GM12878 (cell line): ENCODE measurements at regions not wholly inside any gene's neighbourhood (a gene's known extent, or its start where the extent isn't known, plus 50 kb on each side); places are given as distances from the start of the nearest gene placed in this dataset.

Source experiments
- ATAC-seq: fragments of 200-7000 bp; cut with Tn5 transposase; 3 replicates; pipeline ENCODE4 v1.9.1; 2020; ENCODE audit warnings: mild to moderate bottlenecking, moderate library complexity
- BruUV-seq: library from RNA; stranded (reverse); fragments of 400-500 nt; replicated peaks from 2 replicates; lab custom pipeline; 2021; lab: Mats Ljungman, UMichigan
- CTCF ChIA-PET: fragments of 300-600 bp; sonication (Branson Sonifier 250); formaldehyde crosslinking; extraction: SDS; loops from one replicate; lab custom pipeline; 2021; ENCODE audit warnings: inconsistent platforms; lab: Yijun Ruan, JAX
- POLR2A ChIA-PET: fragments of 350-600 bp; formaldehyde crosslinking; extraction: SDS; loops from one replicate; lab custom pipeline; 2021; ENCODE audit warnings: inconsistent platforms; lab: Charles Lee
- RAD21 ChIA-PET: fragments of 300-600 bp; sonication (Branson Sonifier 250); formaldehyde crosslinking; loops from one replicate; lab custom pipeline; 2023; ENCODE audit warnings: antibody characterized with exemption; ENCODE audit not compliant: unreplicated experiment; lab: Charles Lee
- SMC1A ChIA-PET: fragments of 300-600 bp; sonication (Branson Sonifier 250); formaldehyde crosslinking; loops from one replicate; lab custom pipeline; 2023; ENCODE audit not compliant: unreplicated experiment, uncharacterized antibody; lab: Charles Lee
- DNase-seq: peaks from one replicate; pipeline ENCODE4 v3.0.0-alpha.2; 2011; ENCODE audit warnings: low read depth, low spot score
- FAIRE-seq: peaks from 3 replicates; lab custom pipeline; 2011; peaks lifted over from hg19 to GRCh38; lab: Jason Lieb, UNC
- H2AFZ ChIP-seq: 2 replicates; pipeline ENCODE4 v1.6.0; 2011; ENCODE audit warnings: low read depth, low read length, control low read depth; ENCODE audit not compliant: control insufficient read depth
- H3K27ac ChIP-seq: 2 replicates; pipeline ENCODE4 v1.5.1; 2011; ENCODE audit warnings: control low read depth; ENCODE audit not compliant: control insufficient read depth, insufficient read depth
- H3K27me3 ChIP-seq, 2 experiments: replicated peaks in 1 of 2; 2 replicates each; pipeline versions ENCODE4 v1.6.0 to v1.6.1; 2011; ENCODE audit warnings: low read length in 1 of 2; ENCODE audit not compliant: control insufficient read depth in 2 of 2, insufficient read depth in 2 of 2
- H3K36me3 ChIP-seq, 2 experiments: 2 replicates each; pipeline ENCODE4 v1.5.1; 2011; ENCODE audit warnings: low read length in 1 of 2; ENCODE audit not compliant: control insufficient read depth in 2 of 2, insufficient read depth in 2 of 2
- H3K4me1 ChIP-seq: 2 replicates; pipeline ENCODE4 v1.6.1; 2011; ENCODE audit warnings: mild to moderate bottlenecking, low read length, moderate library complexity, mixed read lengths; ENCODE audit not compliant: control insufficient read depth, insufficient read depth
- H3K4me2 ChIP-seq: 2 replicates; pipeline ENCODE4 v1.6.0; 2011; ENCODE audit warnings: control low read depth; ENCODE audit not compliant: control insufficient read depth, insufficient read depth
- H3K4me3 ChIP-seq: fragments of 200-600 bp; sonication (generic); 2 replicates; pipeline ENCODE4 v1.5.1; 2016
- H3K79me2 ChIP-seq: 2 replicates; pipeline ENCODE4 v1.6.0; 2011; ENCODE audit warnings: low read length; ENCODE audit not compliant: control insufficient read depth, insufficient read depth
- H3K9ac ChIP-seq: 2 replicates; pipeline ENCODE4 v1.8.0; 2011; ENCODE audit warnings: low read length, control low read depth, mixed read lengths; ENCODE audit not compliant: control insufficient read depth, insufficient read depth
- H3K9me3 ChIP-seq: replicated peaks from 3 replicates; pipeline ENCODE4 v1.5.1; 2011; ENCODE audit warnings: mild to moderate bottlenecking, low read length; ENCODE audit not compliant: control insufficient read depth, insufficient read depth
- H4K20me1 ChIP-seq: 2 replicates; pipeline ENCODE4 v1.6.0; 2011; ENCODE audit not compliant: control insufficient read depth, insufficient read depth
- BCL11A ChIP-seq: IDR thresholded peaks from 2 replicates; pipeline ENCODE4 v1.6.1; 2011; ENCODE audit warnings: low read depth, low read length
- RAD51 ChIP-seq: fragments of 450-650 bp; IDR thresholded peaks from 2 replicates; pipeline ENCODE4 v1.6.1; 2016; ENCODE audit warnings: moderate library complexity, mild to moderate bottlenecking, inconsistent platforms
- RELA ChIP-seq: fragments of 450-650 bp; IDR thresholded peaks from 2 replicates; pipeline ENCODE4 v1.8.0; 2014; ENCODE audit warnings: borderline replicate concordance; ENCODE audit not compliant: partially characterized antibody
- SMAD1 ChIP-seq: fragments of 450-650 bp; IDR thresholded peaks from 2 replicates; pipeline ENCODE4 v1.6.1; 2018; ENCODE audit warnings: mild to moderate bottlenecking, low read depth; ENCODE audit not compliant: partially characterized antibody
- TAF1 ChIP-seq: IDR thresholded peaks from 2 replicates; pipeline ENCODE4 v1.6.1; 2011; ENCODE audit warnings: mild to moderate bottlenecking, low read depth, low read length, borderline replicate concordance
- ZNF217 ChIP-seq: fragments of 450-650 bp; IDR thresholded peaks from 2 replicates; pipeline ENCODE4 v1.6.1; 2017; ENCODE audit warnings: antibody characterized with exemption, mild to moderate bottlenecking
- ZNF24 ChIP-seq: fragments of 450-650 bp; IDR thresholded peaks from 2 replicates; pipeline ENCODE4 v1.6.1; 2017; ENCODE audit warnings: antibody characterized with exemption, mild to moderate bottlenecking
- WGBS: methylation state at CpG from one replicate; pipeline ENCODE4 v1.1.6; 2016; ENCODE audit warnings: low lambda C conversion rate; ENCODE audit not compliant: insufficient replicate concordance, insufficient coverage; ENCODE audit errors: missing lambda C conversion rate; 5-methylcytosine and 5-hydroxymethylcytosine counted together
- in situ Hi-C: fragments of 300-500 bp; cut with MboI; formaldehyde crosslinking; loops from 9 replicates; pipeline ENCODE4 v1.14.3; 2018; ENCODE audit warnings: mixed read lengths
- intact Hi-C: fragments of 100-400 bp; cut with micrococcal nuclease; formaldehyde crosslinking; loops from one replicate; pipeline ENCODE4 v1.14.2; 2022; ENCODE audit not compliant: unreplicated experiment
- TF ChIP-seq, protein P1 (sequence below): fragments of 450-650 bp; IDR thresholded peaks from 2 replicates; pipeline ENCODE4 v1.6.1; 2016; ENCODE audit warnings: mild to moderate bottlenecking
- TF ChIP-seq, protein P2 (sequence below): fragments of 450-650 bp; IDR thresholded peaks from 2 replicates; pipeline ENCODE4 v1.6.1; 2014; ENCODE audit warnings: mild to moderate bottlenecking

GRCh38 chr3:118554148-118554838, 480.4 kb downstream of the IGSF11 start:
- Histone ChIP-seq H3K4me2 (no peak overlapping the region), H4K20me1 (no peaks in the 10 kb centered on the region)
- FAIRE-seq, result no peak
- BruUV-seq, result no TSS peak
- TF ChIP-seq SMAD1, result no peak
- TF ChIP-seq RAD51, result peak; percentile 34; the same call in 1 of the 2 replicates
- TF ChIP-seq, all 136 proteins: peak for 1
- H3K36me3 ChIP-seq, result no peaks in the 10 kb centered on the region
- SMC1A ChIA-PET, result no interaction called here
- POLR2A ChIA-PET, result interaction anchor here (0.6 kb wide), 1 partner anchor 10 kb away, joined by 3 read pairs; no protein-coding TSS in a partner anchor
- RAD21 ChIA-PET, result no interaction called here
- no peaks in the 10 kb centered on the region for H3K79me2 ChIP-seq
- H3K4me3 ChIP-seq, result no peak overlapping the region
- H3K9me3 ChIP-seq, result no peaks in the 10 kb centered on the region
- intact Hi-C loops (no loop called here), in situ Hi-C loops (no loop called here)
- CTCF ChIA-PET, result no interaction called here
- H3K4me1 ChIP-seq, result no peaks in the 10 kb centered on the region
- H3K9ac ChIP-seq, result no peak overlapping the region
- no peak for DNase-seq
- 52% methylated on average over 5 of the region's 5 CpGs for WGBS
- H2AFZ ChIP-seq, result no peak overlapping the region
- H3K27ac ChIP-seq, result no peak overlapping the region
- H3K27me3 ChIP-seq, result no peaks in the 10 kb centered on the region
- ATAC-seq, result no peak

DNA sequence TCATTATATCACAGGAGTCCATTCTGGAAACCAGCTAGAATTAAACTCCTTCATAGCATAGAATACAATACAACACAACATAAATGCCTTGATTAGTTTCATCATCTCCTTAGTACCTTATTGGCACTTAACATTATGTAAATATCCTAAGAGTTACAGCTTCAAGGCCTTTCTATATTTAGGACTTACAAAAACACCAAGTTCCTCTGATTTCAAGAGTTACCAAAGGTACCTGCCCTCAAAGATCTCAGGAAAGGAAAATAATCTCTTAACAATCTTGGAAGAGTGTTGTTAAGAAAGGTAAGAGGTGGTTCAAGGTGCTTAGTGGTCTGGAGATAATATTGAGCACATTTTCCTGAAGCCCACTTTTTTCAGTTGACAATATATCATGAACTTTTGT, 477.7 kb downstream of the IGSF11 start:
- ChIA-PET POLR2A (interaction anchor here (0.9 kb wide), 1 partner anchor 10 kb away, joined by 3 read pairs; no protein-coding TSS in a partner anchor), CTCF (no interaction called here), SMC1A (interaction anchor here (0.6 to 1.0 kb wide), 2 partner anchors 14 to 294 kb away, joined by 3 to 4 read pairs; no protein-coding TSS in a partner anchor), RAD21 (no interaction called here)
- Histone ChIP-seq H3K27me3 (no peaks in the 10 kb centered on the region), H4K20me1 (no peaks in the 10 kb centered on the region), H3K9me3 (no peaks in the 10 kb centered on the region), H3K27ac (no peak overlapping the region), H3K36me3 (no peaks in the 10 kb centered on the region), H3K4me3 (no peak overlapping the region), H3K4me2 (no peak overlapping the region), H3K4me1 (no peaks in the 10 kb centered on the region), H3K9ac (no peak overlapping the region), H3K79me2 (no peaks in the 10 kb centered on the region), H2AFZ (no peak overlapping the region)
- no TSS peak for BruUV-seq
- no peak for DNase-seq
- ATAC-seq, result no peak
- TF ChIP-seq ZNF24 (no peak), BCL11A (no peak), RELA (no peak), TAF1 (no peak), ZNF217 (no peak)
- TF ChIP-seq, protein P1, sequence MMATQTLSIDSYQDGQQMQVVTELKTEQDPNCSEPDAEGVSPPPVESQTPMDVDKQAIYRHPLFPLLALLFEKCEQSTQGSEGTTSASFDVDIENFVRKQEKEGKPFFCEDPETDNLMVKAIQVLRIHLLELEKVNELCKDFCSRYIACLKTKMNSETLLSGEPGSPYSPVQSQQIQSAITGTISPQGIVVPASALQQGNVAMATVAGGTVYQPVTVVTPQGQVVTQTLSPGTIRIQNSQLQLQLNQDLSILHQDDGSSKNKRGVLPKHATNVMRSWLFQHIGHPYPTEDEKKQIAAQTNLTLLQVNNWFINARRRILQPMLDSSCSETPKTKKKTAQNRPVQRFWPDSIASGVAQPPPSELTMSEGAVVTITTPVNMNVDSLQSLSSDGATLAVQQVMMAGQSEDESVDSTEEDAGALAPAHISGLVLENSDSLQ, result no peak
- TF ChIP-seq, protein P2, sequence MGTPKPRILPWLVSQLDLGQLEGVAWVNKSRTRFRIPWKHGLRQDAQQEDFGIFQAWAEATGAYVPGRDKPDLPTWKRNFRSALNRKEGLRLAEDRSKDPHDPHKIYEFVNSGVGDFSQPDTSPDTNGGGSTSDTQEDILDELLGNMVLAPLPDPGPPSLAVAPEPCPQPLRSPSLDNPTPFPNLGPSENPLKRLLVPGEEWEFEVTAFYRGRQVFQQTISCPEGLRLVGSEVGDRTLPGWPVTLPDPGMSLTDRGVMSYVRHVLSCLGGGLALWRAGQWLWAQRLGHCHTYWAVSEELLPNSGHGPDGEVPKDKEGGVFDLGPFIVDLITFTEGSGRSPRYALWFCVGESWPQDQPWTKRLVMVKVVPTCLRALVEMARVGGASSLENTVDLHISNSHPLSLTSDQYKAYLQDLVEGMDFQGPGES, result no peak
- in situ Hi-C loops, result no loop called here
- intact Hi-C loops, result no loop called here
- no peak for FAIRE-seq
